ENCODE measurements at regions not wholly inside any gene's neighbourhood (a gene's known extent, or its start where the extent isn't known, plus 50 kb on each side); places are given as distances from the start of the nearest gene placed in this dataset.

DNA sequence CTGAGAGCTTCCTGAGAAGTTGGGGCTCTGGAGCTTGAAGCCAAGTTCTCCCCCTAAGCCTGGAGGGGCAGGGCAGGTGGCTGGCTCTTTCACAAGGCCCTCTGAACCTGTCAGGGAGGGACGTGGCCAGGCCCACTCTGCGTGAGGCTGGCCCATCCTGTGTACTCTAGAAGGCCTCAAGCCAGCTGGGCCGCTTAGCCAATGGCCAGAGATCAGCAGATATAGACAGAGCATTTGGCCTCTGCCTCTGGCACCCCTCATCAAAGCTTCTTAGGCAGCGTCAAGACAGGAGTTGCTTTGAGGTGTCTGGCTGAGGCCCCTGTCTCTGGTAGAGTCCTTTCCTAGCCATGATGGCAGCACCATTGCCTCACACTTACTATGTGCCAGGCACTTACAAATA lies 105.6 kb downstream of the FGF18 start:
- TF ChIP-seq CTCF (conservative IDR thresholded peaks at IDR 0.05; ENCODE audit: low read depth, low read length), result no peak
- no peak for TF ChIP-seq EZH2 (IDR thresholded peaks at IDR 0.05; ENCODE audit: borderline replicate concordance, low read depth, low read length, poor library complexity, severe bottlenecking)

All from A673 (cell line).